SK-N-SH (cell line): ENCODE measurements at regions not wholly inside any gene's neighbourhood (a gene's known extent, or its start where the extent isn't known, plus 50 kb on each side); places are given as distances from the start of the nearest gene placed in this dataset.

ENCODE experiments used
- CTCF ChIA-PET: fragments of 300-600, 350-600 bp; formaldehyde crosslinking; extraction: SDS; loops from one replicate; lab custom pipeline; 2021; lab: Yijun Ruan, JAX
- POLR2A ChIA-PET: fragments of 350-600 bp; sonication (Branson Sonifier 250); formaldehyde crosslinking; extraction: SDS; loops from one replicate; lab custom pipeline; 2020; ENCODE audit warnings: antibody characterized with exemption, inconsistent platforms; lab: Yijun Ruan, JAX
- DNase-seq: peaks from one replicate; pipeline ENCODE4 v3.0.0; 2012
- H2AFZ ChIP-seq: fragments of 200-600 bp; sonication (generic); 2 replicates; pipeline ENCODE4 v1.8.1; 2016; ENCODE audit warnings: antibody characterized with exemption, mild to moderate bottlenecking, low read depth
- H3F3A ChIP-seq: fragments of 200-600 bp; sonication (generic); replicated peaks from 2 replicates; pipeline ENCODE3; 2016; ENCODE audit warnings: antibody characterized with exemption, mild to moderate bottlenecking; ENCODE audit not compliant: insufficient read depth
- H3K27ac ChIP-seq, 2 experiments: fragments of 200-500 bp in 1 of 2; fragments of 200-600 bp in 1 of 2; sonication (Bioruptor generic) in 1 of 2; sonication (generic), shearing (Covaris generic) in 1 of 2; 2 replicates each; pipeline versions ENCODE4 v1.5.1 to v1.6.1; 2014 to 2016; ENCODE audit warnings: low read depth in 2 of 2, inconsistent platforms in 1 of 2, low read length in 1 of 2, mild to moderate bottlenecking in 1 of 2, mixed read lengths in 1 of 2
- H3K27me3 ChIP-seq: fragments of 200-600 bp; sonication (generic), shearing (Covaris generic); 2 replicates; pipeline ENCODE4 v1.6.1; 2016; ENCODE audit warnings: mixed run types; ENCODE audit not compliant: insufficient read depth
- H3K36me3 ChIP-seq, 2 experiments: fragments of 200-500 bp in 1 of 2; fragments of 200-600 bp in 1 of 2; sonication (Bioruptor generic) in 1 of 2; sonication (generic) in 1 of 2; replicated peaks in 1 of 2; 2 replicates each; pipeline versions ENCODE3 to v1.5.1; 2014 to 2016; ENCODE audit warnings: low read length in 1 of 2, mild to moderate bottlenecking in 1 of 2; ENCODE audit not compliant: insufficient read depth in 2 of 2, control insufficient read depth in 1 of 2
- H3K4me1 ChIP-seq, 2 experiments: fragments of 200-500 bp in 1 of 2; fragments of 200-600 bp in 1 of 2; sonication (Bioruptor generic) in 1 of 2; sonication (generic), shearing (Covaris generic) in 1 of 2; 2 replicates each; pipeline versions ENCODE4 v1.5.1 to v1.6.1; 2014 to 2016; ENCODE audit warnings: low read depth in 1 of 2, low read length in 1 of 2, mixed run types in 1 of 2; ENCODE audit not compliant: insufficient read depth in 2 of 2, control insufficient read depth in 1 of 2
- H3K4me2 ChIP-seq: fragments of 200-600 bp; sonication (generic), shearing (Covaris generic); 2 replicates; pipeline ENCODE4 v1.6.1; 2017; ENCODE audit warnings: mixed run types
- H3K4me3 ChIP-seq, 2 experiments: fragments of 200-500 bp in 1 of 2; fragments of 200-600 bp in 1 of 2; sonication (Bioruptor generic) in 1 of 2; sonication (generic), shearing (Covaris generic) in 1 of 2; 2 replicates each; pipeline versions ENCODE4 v1.5.1 to v1.8.1; 2014 to 2016; ENCODE audit warnings: low read depth in 2 of 2, inconsistent platforms in 1 of 2, low read length in 1 of 2, mild to moderate bottlenecking in 1 of 2, mixed read lengths in 1 of 2, moderate library complexity in 1 of 2
- H3K79me2 ChIP-seq: fragments of 200-600 bp; sonication (generic); 2 replicates; pipeline ENCODE4 v1.8.1; 2017; ENCODE audit warnings: mild to moderate bottlenecking; ENCODE audit not compliant: insufficient read depth
- H3K9ac ChIP-seq: fragments of 200-600 bp; sonication (generic); 2 replicates; pipeline ENCODE4 v1.6.1; 2017; ENCODE audit warnings: mixed run types
- H3K9me2 ChIP-seq: fragments of 200-600 bp; sonication (generic); 2 replicates; pipeline ENCODE4 v1.6.1; 2017; ENCODE audit warnings: mixed run types
- H3K9me3 ChIP-seq: fragments of 200-600 bp; sonication (generic); 2 replicates; pipeline ENCODE4 v1.6.1; 2017; ENCODE audit warnings: mixed run types, mild to moderate bottlenecking, moderate library complexity
- H4K20me1 ChIP-seq: fragments of 200-600 bp; sonication (generic); 2 replicates; pipeline ENCODE4 v1.6.1; 2017; ENCODE audit warnings: mild to moderate bottlenecking, mixed run types; ENCODE audit not compliant: insufficient read depth
- EP300 ChIP-seq, 2 experiments: IDR thresholded peaks; 2 replicates each; pipeline versions ENCODE4 v1.4.0 to v1.6.1; 2012; ENCODE audit warnings: borderline replicate concordance in 1 of 2, low read depth in 1 of 2, low read length in 1 of 2
- FOSL2 ChIP-seq: IDR thresholded peaks from 2 replicates; pipeline ENCODE4 v1.4.0; 2012; ENCODE audit warnings: low read depth, mild to moderate bottlenecking, moderate library complexity, borderline replicate concordance
- FOXM1 ChIP-seq: IDR thresholded peaks from 2 replicates; pipeline ENCODE4 v1.4.0; 2012; ENCODE audit warnings: low read depth, mild to moderate bottlenecking
- POLR2AphosphoS5 ChIP-seq: IDR thresholded peaks from 2 replicates; pipeline ENCODE4 v1.6.1; 2012; ENCODE audit warnings: low read depth, low read length
- RCOR1 ChIP-seq: fragments of 150-350 bp; IDR thresholded peaks from 2 replicates; pipeline ENCODE4 v1.6.1; 2017; ENCODE audit warnings: antibody characterized with exemption, low read length
- SIN3A ChIP-seq: IDR thresholded peaks from 2 replicates; pipeline ENCODE4 v1.6.1; 2012; ENCODE audit warnings: low read depth, mild to moderate bottlenecking, low read length, moderate library complexity, borderline replicate concordance
- TEAD4 ChIP-seq: IDR thresholded peaks from 2 replicates; pipeline ENCODE4 v1.4.0; 2012; ENCODE audit warnings: mild to moderate bottlenecking, borderline replicate concordance; ENCODE audit not compliant: insufficient read depth
- WGBS: methylation state at CpG from one replicate; pipeline ENCODE4 v1.1.6; 2017; ENCODE audit warnings: low lambda C conversion rate; 5-methylcytosine and 5-hydroxymethylcytosine counted together
- TF ChIP-seq, protein P1 (sequence below): IDR thresholded peaks from 2 replicates; pipeline ENCODE4 v1.4.0; 2012; ENCODE audit warnings: low read depth, borderline replicate concordance
- TF ChIP-seq, protein P2 (sequence below): IDR thresholded peaks from 2 replicates; pipeline ENCODE4 v1.4.0; 2012; ENCODE audit warnings: low read depth
- TF ChIP-seq, protein P3 (sequence below): IDR thresholded peaks from 2 replicates; pipeline ENCODE4; 2012

DNA sequence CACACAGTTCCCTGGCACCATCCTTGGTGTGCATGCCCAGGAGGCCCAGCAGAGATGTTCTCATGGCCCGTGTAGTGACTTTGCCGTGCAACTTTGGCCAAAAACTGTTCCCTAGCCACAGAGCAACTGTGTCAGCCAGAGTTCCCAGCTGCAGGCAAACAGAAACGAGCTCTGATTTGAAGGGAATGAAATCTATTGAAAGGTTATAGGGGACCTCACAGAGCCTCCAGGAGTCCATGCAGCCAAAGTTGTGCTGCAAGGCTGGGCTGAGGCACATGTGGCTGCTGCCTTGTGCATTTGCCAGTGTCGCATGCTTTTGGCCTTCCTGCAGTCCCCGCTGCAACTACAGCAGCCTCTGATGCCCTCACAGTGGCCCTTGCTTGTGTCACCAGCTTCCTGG, 70.5 kb downstream of the PLXNA1 start:
- Histone ChIP-seq H3F3A (no peaks in the 10 kb centered on the region), H3K4me2 (no peak overlapping the region), H3K79me2 (no peaks in the 10 kb centered on the region), H3K27ac (no peak overlapping the region), H3K9ac (no peak overlapping the region), H3K27me3 (no peaks in the 10 kb centered on the region), H3K9me2 (no peaks in the 10 kb centered on the region), H3K36me3 (no peaks in the 10 kb centered on the region), H4K20me1 (no peaks in the 10 kb centered on the region), H3K9me3 (no peaks in the 10 kb centered on the region), H2AFZ (no peak overlapping the region), H3K4me3 (no peak overlapping the region), H3K4me1 (no peaks in the 10 kb centered on the region)
- WGBS: 65% methylated on average over 5 of the region's 5 CpGs
- ChIA-PET POLR2A (no interaction called here), CTCF (no interaction called here)
- TF ChIP-seq, protein P1, sequence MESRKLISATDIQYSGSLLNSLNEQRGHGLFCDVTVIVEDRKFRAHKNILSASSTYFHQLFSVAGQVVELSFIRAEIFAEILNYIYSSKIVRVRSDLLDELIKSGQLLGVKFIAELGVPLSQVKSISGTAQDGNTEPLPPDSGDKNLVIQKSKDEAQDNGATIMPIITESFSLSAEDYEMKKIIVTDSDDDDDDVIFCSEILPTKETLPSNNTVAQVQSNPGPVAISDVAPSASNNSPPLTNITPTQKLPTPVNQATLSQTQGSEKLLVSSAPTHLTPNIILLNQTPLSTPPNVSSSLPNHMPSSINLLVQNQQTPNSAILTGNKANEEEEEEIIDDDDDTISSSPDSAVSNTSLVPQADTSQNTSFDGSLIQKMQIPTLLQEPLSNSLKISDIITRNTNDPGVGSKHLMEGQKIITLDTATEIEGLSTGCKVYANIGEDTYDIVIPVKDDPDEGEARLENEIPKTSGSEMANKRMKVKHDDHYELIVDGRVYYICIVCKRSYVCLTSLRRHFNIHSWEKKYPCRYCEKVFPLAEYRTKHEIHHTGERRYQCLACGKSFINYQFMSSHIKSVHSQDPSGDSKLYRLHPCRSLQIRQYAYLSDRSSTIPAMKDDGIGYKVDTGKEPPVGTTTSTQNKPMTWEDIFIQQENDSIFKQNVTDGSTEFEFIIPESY: no peak
- DNase-seq: no peak

DNA sequence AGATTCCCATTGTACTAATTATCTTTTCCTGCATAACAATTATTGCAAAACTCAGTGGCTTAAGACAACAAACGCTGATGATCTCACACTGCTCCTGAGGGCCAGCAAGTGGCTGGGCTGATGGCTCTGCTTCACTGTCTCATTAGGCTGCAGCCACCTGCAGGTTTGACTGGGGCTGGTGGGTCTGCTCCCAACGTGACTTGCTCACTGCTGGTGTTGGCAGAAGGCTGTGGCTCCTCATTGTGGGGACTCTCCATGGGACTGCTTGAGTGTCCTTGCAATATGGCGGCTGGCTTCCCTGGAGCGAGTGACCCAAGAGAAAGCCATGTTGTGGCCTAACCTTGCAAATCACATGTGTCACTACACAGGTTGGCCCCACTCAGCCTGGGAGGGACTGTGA, 71.1 kb downstream of the PLXNA1 start:
- H3F3A ChIP-seq: no peaks in the 10 kb centered on the region
- no peaks in the 10 kb centered on the region for H3K9me3 ChIP-seq
- H2AFZ ChIP-seq: no peak overlapping the region
- DNase-seq: no peak
- H3K27ac ChIP-seq: no peak overlapping the region
- WGBS: 69% methylated on average over 4 of the region's 4 CpGs
- H4K20me1 ChIP-seq: no peaks in the 10 kb centered on the region
- no peaks in the 10 kb centered on the region for H3K9me2 ChIP-seq
- CTCF ChIA-PET: no interaction called here
- no peaks in the 10 kb centered on the region for H3K27me3 ChIP-seq
- TF ChIP-seq TEAD4 (no peak), RCOR1 (no peak), SIN3A (no peak), EP300 (IDR thresholded peaks at IDR 0.05; ENCODE audit: borderline replicate concordance in 1 of 2, low read depth in 1 of 2, low read length in 1 of 2) (no peak), POLR2AphosphoS5 (no peak), FOXM1 (no peak), FOSL2 (no peak)
- TF ChIP-seq, protein P2, sequence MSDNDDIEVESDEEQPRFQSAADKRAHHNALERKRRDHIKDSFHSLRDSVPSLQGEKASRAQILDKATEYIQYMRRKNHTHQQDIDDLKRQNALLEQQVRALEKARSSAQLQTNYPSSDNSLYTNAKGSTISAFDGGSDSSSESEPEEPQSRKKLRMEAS: no peak
- TF ChIP-seq, protein P3, sequence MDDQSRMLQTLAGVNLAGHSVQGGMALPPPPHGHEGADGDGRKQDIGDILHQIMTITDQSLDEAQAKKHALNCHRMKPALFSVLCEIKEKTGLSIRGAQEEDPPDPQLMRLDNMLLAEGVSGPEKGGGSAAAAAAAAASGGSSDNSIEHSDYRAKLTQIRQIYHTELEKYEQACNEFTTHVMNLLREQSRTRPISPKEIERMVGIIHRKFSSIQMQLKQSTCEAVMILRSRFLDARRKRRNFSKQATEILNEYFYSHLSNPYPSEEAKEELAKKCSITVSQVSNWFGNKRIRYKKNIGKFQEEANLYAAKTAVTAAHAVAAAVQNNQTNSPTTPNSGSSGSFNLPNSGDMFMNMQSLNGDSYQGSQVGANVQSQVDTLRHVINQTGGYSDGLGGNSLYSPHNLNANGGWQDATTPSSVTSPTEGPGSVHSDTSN: no peak
- TF ChIP-seq, all 33 proteins: peak for 0
- Histone ChIP-seq H3K4me1 (no peaks in the 10 kb centered on the region), H3K79me2 (no peaks in the 10 kb centered on the region), H3K4me3 (no peak overlapping the region), H3K4me2 (no peak overlapping the region), H3K36me3 (no peaks in the 10 kb centered on the region), H3K9ac (no peak overlapping the region)
- POLR2A ChIA-PET: no interaction called here
